ENCODE measurements at regions not wholly inside any gene's neighbourhood (a gene's known extent, or its start where the extent isn't known, plus 50 kb on each side); places are given as distances from the start of the nearest gene placed in this dataset.
"Not testable (repeated sequence)": the region's sequence is repeated elsewhere in the genome, so short reads cannot be mapped to it uniquely, and the experiment has no call there.

DNA sequence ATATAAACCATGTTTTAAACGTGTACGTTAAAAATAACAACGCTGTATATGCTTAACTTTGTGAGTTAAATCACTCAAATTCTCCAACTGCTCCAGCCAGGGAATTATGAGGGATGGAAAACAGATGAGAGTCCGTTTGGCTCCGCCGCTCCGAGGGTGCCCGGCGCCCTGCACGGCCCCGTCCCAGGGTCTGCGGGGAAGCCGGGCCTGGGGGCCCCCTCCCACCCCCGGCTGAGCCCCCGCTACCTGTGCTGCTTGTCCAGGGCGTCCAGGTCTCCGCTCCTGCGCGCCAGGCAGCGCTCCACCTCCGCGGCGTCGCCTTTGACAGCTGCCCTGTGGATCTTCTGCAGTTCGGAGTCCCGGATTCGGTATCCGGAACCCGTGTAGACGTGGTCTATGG lies 415.5 kb downstream of the FOXD4L4 start:
- in situ Hi-C loops (cut with HindIII; ENCODE audit: low sequenced_read_pairs); DNase-seq (ENCODE audit: low read depth, low spot score); H3K4me3 ChIP-seq (ENCODE audit: low read depth, low read length): not testable (repeated sequence)

DNA sequence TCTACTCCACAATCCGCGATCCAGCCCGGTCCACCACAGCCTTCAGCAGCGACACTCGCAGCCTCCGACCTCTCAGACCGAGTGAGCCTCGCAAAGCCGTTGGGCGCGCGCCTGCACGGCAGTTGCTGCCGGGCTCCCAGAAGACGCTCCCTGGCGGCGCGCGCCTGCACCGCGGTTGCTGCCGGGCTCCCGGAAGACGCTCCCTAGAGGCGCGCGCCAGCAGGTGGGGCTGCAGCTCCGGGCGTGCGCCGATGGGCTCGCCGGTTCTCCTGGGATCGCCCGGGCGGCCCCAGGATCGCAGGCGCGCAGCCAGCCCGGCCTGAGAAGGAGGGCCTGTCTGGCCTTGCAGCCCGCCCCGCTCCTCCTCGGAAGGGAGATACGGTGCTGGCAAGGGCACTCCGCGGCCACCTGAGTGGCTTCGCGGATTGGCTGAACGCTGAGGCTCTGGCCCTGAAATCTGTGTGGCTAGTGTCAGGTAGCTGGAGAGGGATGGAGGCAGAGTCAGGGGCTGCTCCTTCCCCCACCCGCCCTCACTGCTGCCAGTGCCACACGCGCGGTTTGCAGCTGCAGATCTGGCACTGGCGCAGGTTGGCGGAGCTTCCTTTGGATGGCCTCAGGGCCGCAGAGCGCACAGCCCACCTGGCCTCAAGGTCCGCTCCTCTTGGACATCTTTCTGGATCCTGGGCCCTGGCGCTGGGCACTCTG lies 416.2 kb downstream of the FOXD4L4 start:
- TF ChIP-seq, protein P1, sequence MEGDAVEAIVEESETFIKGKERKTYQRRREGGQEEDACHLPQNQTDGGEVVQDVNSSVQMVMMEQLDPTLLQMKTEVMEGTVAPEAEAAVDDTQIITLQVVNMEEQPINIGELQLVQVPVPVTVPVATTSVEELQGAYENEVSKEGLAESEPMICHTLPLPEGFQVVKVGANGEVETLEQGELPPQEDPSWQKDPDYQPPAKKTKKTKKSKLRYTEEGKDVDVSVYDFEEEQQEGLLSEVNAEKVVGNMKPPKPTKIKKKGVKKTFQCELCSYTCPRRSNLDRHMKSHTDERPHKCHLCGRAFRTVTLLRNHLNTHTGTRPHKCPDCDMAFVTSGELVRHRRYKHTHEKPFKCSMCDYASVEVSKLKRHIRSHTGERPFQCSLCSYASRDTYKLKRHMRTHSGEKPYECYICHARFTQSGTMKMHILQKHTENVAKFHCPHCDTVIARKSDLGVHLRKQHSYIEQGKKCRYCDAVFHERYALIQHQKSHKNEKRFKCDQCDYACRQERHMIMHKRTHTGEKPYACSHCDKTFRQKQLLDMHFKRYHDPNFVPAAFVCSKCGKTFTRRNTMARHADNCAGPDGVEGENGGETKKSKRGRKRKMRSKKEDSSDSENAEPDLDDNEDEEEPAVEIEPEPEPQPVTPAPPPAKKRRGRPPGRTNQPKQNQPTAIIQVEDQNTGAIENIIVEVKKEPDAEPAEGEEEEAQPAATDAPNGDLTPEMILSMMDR (IDR thresholded peaks at IDR 0.05; ENCODE audit: low read depth, low read length): peak; percentile 46
- DNase-seq (ENCODE audit: low read depth, low spot score): peak; percentile 75
- H3K4me3 ChIP-seq (ENCODE audit: low read depth, low read length): peak overlapping the region; percentile 16
- in situ Hi-C loops (cut with HindIII; ENCODE audit: low sequenced_read_pairs): not testable (repeated sequence)

DNA sequence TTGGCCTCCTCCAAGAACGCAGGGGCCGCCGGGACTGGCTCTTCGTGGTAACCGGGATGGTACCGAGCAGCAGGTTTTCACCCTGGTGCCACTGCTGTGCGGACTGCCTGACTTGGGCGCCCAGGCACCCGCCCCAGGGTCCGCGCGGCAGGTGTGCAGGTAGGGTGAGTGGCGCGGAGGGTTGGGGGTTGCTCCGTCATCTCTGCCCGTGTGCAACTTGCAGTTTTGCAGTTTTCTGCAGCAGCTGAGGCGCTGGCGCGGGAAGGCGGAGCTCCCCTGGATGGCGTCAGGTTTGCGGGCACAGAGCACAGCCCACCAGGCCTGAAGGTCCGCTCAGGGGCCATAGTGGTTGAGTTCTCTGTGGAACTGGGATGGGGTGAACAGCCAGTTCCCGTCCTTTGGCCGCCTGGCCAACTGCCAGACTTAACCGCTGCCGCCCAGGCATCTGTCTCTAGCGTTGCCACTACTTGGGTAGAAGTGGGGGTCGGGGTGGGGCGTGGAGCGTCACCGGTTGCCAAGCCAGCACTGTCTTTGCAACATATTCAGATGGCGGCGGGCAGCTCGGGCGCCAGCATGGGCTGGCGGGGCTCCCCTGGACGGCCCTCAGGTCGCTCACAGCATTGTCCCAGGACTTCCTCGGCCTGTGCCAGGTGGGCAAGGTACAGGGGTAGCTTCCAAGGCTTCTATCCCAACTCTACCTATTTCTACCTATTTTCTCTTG lies 417.2 kb downstream of the FOXD4L4 start:
- DNase-seq (ENCODE audit: low read depth, low spot score); H3K4me3 ChIP-seq (ENCODE audit: low read depth, low read length); in situ Hi-C loops (cut with HindIII; ENCODE audit: low sequenced_read_pairs): not testable (repeated sequence)

DNA sequence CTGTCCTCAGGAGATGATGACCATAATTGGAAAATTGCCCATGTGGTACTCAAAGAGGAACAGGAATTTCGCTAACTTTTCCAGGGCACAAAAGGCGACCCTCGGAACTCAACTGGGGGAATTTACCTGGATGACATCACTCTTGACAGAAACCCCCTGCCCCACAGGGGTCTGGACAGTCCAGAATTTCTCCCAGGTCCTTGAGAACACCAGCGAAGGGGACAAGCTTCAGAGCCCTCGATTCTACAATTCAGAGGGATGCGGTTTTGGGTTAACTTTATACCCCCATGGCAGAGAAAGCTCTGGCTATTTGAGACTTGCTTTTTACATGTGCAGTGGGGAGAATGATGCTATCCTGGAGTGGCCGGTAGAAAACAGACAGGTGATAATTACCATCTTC lies 445.4 kb downstream of the FOXD4L4 start:
- H3K4me3 ChIP-seq (ENCODE audit: low read depth, low read length); in situ Hi-C loops (cut with HindIII; ENCODE audit: low sequenced_read_pairs); DNase-seq (ENCODE audit: low read depth, low spot score): not testable (repeated sequence)

DNA sequence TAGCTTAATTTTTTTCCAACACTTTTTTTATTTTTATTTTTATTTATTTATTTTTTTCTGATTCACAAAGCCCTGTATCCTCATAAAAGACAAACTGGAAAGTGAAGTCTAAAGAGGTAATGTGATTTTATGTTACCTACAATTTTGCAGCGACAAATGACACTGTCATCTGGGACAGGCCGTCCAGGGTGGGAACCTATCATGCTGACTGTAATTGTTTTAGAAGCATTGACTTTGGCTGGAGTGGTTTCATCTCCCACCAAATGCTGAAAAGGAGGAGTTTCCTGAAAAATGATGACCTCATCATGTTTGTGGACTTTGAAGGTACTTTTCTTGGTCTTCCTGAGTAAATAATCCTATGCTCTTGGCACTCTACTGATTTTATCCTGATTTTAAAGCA lies 446.7 kb downstream of the FOXD4L4 start:
- H3K4me3 ChIP-seq (ENCODE audit: low read depth, low read length); DNase-seq (ENCODE audit: low read depth, low spot score); in situ Hi-C loops (cut with HindIII; ENCODE audit: low sequenced_read_pairs): not testable (repeated sequence)

DNA sequence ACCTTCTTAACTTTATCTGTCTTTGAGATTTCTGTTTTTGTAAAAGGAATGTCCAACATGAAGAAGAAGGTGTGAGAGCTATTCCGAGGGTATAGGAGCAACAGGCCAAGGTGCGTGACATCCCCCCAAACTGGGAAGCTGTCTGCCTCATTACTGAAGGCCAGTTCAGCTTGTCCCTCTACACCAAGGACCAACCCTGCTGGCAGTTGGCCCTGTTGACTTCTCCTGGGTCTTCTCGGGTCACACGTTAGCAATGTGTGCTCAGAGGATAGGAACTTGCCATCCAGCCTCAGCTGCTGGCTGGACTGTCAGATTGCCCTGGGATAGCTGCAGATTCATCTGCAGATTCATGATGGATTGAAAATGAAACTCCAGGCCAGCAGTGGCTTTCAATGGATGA lies 460.3 kb downstream of the FOXD4L4 start:
- in situ Hi-C loops (cut with HindIII; ENCODE audit: low sequenced_read_pairs); H3K4me3 ChIP-seq (ENCODE audit: low read depth, low read length); DNase-seq (ENCODE audit: low read depth, low spot score): not testable (repeated sequence)

DNA sequence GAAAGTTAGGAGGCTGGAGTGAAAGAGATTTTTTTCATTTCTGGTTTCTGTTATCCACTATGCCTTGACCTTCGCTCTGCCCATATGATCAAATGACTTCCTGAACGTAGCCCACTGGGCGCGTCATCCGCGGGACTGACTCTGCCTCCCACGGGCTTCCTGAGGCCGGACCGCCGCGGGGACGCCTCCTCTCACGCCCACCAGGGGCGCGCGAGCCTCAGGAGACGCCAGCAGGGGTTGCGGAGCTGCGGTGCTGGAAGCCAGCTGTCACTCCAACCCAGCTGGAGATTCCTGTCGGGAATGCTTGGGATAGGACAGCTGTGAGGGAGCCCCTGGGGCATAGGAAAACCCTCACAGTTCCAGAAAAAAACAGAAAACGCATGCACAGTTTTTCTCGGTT lies 461.5 kb downstream of the FOXD4L4 start:
- DNase-seq (ENCODE audit: low read depth, low spot score); in situ Hi-C loops (cut with HindIII; ENCODE audit: low sequenced_read_pairs); H3K4me3 ChIP-seq (ENCODE audit: low read depth, low read length): not testable (repeated sequence)

DNA sequence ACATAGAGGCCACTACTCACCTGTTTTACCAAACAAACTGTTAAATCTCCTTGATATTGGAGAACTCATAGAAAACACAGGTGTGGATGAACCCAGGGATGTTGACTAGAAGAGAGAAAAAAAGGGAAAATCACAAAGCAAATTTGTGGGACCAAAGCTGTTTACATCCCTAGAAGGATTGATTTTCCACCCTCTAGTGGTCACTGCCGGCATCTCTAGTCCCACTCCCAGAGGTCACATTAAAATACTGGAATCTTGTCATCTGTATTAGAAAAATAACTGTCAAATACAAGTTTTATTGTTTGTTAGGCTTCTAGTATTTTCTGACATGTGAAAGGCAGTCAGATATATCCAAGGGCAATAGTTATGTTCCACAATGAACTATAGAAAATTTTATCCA lies 469.7 kb downstream of the FOXD4L4 start:
- DNase-seq (ENCODE audit: low read depth, low spot score); in situ Hi-C loops (cut with HindIII; ENCODE audit: low sequenced_read_pairs); H3K4me3 ChIP-seq (ENCODE audit: low read depth, low read length): not testable (repeated sequence)

DNA sequence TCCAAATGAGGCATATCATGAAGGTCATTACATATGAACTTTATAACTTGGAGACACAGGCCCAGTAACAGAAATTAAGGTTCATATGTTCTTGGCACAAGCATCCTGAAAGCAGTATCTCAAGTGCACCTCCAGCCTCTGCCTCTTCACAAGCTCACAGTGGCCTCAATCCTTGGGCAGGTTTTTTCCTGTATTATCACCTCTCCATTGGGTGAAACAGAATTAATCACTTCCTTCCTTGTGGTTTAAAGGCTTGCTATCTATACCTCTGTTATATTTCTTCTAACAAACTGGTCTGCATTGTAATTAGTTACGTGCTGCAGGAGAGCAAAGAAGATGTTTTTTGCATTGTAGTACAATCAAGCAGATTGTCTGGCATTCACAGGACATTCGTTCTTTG lies 471.0 kb downstream of the FOXD4L4 start:
- not testable (repeated sequence) for DNase-seq (ENCODE audit: low read depth, low spot score); H3K4me3 ChIP-seq (ENCODE audit: low read depth, low read length)

DNA sequence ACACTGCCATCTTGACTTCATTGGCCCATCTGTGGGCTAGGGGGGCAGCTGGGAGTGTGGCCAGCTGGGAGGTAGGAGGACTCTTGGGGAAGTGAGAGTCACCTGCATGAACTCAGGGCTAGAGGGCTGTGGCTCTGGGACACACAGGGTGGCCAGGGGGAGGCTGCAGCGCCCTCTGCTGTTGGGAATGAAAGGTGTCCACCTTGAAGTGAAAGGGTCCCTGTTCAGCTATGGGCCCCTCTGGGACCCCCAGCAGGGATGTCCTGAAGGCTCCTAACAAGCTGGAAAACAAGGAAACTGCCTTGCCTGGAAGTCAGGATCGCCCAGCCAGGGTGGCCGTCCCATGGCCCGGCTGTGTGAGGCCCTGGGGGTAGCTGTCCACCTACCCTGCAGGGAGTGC lies 507.8 kb downstream of the FOXD4L4 start:
- H3K4me3 ChIP-seq (ENCODE audit: low read depth, low read length); DNase-seq (ENCODE audit: low read depth, low spot score); in situ Hi-C loops (cut with HindIII; ENCODE audit: low sequenced_read_pairs): not testable (repeated sequence)

More for the DNA sequence above, 471.0 kb downstream of the FOXD4L4 start:
- in situ Hi-C loops (cut with HindIII; ENCODE audit: low sequenced_read_pairs): not testable (repeated sequence)

DNA sequence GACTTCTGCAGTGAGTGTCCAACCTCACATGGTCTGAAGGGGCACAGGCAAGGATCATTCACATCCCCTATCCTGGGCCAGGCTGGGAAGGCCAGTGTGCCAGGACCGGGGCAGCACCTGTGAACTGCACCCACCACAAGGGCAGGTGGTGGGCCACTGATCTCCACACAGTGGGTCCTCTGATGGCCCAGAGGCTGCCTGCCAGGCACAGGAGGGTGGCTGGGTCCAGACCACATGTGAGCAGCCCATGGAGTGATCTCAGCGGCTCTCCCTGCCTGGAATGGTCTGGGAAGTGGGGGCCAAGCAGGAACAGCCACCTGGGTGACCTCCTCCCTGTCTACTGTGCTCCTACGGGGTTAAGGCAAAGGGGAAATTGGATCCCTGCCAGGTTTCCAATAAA lies 508.5 kb downstream of the FOXD4L4 start:
- DNase-seq (ENCODE audit: low read depth, low spot score); in situ Hi-C loops (cut with HindIII; ENCODE audit: low sequenced_read_pairs); H3K4me3 ChIP-seq (ENCODE audit: low read depth, low read length): not testable (repeated sequence)

DNA sequence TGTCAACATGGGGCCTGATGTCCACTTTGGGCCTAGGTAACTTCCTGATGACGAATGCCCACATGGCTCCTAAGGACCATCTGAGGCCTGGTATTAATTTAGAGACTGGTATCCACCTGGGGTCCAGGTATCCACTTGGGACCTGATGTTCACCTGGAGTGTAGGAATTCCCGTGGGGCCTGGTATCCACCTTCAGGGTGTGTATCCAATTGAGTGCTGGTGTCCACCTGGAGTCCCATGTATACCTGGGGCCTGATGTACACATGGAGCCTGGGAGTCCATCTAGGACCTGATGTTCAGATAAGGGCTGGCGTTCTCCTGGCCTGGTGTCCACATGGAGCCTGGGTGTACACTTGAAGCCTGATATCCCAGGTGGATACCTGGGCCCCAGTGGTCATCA lies 520.6 kb downstream of the FOXD4L4 start:
- DNase-seq (ENCODE audit: low read depth, low spot score); H3K4me3 ChIP-seq (ENCODE audit: low read depth, low read length); in situ Hi-C loops (cut with HindIII; ENCODE audit: low sequenced_read_pairs): not testable (repeated sequence)

DNA sequence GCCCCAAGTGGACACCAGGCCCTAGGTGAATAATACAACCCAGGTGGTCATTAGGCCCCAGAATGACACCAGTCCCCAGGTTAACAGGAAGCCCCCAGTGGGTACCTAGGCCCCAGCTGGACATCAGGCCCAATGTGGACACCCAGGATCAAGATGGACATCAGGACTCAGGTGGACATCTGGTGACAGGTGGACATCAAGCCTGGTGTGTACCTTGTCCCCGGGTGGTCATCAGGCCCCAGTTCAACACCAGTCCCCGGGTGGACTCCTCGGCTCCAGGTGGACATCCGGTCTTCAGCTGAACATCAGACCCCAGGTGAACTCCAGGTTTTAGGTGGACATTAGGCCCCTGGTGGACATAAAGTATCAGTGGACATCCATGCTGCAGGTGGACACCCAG lies 524.6 kb downstream of the FOXD4L4 start:
- in situ Hi-C loops (cut with HindIII; ENCODE audit: low sequenced_read_pairs); H3K4me3 ChIP-seq (ENCODE audit: low read depth, low read length); DNase-seq (ENCODE audit: low read depth, low spot score): not testable (repeated sequence)

DNA sequence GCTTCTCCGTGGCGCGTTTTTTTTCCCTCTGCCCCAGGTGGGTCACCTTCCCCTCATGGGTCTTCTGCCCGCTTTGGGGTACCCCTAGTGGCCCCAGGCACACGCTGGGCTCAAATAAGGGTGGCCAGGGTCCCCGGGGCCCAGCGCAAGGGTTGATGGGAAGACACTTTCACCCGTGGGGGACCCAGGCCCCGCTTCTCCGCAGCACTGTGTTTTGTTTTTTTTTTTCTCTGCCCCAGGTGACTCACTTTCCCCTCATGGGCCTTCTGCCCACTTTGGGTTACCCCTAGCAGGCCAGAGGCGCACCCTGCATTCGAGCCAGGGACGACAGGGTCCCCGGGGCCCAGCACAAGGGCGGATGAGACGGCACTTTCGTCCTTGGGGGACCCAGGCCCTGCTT lies 526.7 kb downstream of the FOXD4L4 start:
- in situ Hi-C loops (cut with HindIII; ENCODE audit: low sequenced_read_pairs); H3K4me3 ChIP-seq (ENCODE audit: low read depth, low read length): not testable (repeated sequence)
- peak; percentile 0 for DNase-seq (ENCODE audit: low read depth, low spot score)

DNA sequence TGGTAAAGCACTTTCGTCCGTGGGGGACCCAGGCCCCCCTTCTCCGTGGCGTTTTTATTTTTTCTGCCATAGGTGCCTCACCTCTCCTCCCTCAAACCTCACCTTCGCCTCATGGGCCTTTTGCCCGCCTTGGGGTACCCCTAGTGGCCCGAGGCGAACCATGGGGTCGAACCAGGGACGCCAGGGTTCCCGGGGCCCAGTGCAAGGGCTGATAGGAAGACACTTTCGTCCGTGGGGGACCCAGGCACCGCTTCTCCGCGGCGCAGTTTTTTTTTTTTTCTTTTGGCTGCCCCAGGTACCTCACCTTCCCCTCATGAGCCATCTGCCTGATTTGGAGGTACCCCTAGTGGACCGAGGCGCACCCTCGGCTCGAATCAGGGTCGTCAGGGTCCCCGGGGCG lies 527.8 kb downstream of the FOXD4L4 start:
- H3K4me3 ChIP-seq (ENCODE audit: low read depth, low read length); in situ Hi-C loops (cut with HindIII; ENCODE audit: low sequenced_read_pairs): not testable (repeated sequence)

DNA sequence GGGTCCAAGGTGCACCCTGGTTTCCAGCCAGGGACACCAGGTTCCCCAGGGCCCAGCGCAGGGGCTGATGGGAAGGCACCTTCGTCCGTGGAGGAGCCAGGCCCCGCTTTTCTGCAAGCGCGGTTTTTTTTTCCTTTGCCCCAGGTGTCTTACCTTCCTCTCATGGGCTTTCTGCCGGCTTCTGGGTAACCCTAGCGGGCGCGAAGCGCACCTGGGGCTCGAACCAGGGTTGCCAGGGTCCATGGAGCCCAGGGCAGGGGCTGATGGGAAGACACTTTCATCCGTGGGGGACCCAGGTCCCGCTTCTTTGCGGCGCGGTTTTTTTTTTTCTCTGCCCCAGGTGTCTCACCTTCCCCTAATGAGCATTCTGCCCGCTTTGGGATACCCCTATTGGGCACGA lies 529.3 kb downstream of the FOXD4L4 start:
- in situ Hi-C loops (cut with HindIII; ENCODE audit: low sequenced_read_pairs); DNase-seq (ENCODE audit: low read depth, low spot score); H3K4me3 ChIP-seq (ENCODE audit: low read depth, low read length): not testable (repeated sequence)

More for the DNA sequence above, 527.8 kb downstream of the FOXD4L4 start:
- not testable (repeated sequence) for DNase-seq (ENCODE audit: low read depth, low spot score)

All from astrocyte of the spinal cord (primary cell).